ENCODE measurements at regions not wholly inside any gene's neighbourhood (a gene's known extent, or its start where the extent isn't known, plus 50 kb on each side); places are given as distances from the start of the nearest gene placed in this dataset.

DNA sequence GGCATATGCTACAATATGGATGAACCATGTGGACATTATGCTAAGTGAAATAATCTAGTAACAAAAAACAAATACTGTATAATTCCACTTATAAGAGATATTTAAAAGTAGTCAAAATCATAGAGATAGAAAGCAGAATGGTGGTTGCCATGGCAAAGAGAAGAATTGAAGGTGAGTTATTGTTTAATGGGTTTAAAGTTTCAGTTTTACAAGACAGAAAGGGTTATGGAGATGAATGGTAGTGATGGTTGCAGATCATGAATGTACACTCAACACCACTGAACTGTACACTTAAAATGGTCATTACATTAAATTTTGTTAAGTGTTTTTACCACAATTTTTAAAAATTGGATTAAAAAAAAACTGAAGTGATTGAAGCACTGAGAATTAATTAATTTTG is 298.2 kb upstream of the ZC3H15 start:
- DNase-seq = no peak

DNA sequence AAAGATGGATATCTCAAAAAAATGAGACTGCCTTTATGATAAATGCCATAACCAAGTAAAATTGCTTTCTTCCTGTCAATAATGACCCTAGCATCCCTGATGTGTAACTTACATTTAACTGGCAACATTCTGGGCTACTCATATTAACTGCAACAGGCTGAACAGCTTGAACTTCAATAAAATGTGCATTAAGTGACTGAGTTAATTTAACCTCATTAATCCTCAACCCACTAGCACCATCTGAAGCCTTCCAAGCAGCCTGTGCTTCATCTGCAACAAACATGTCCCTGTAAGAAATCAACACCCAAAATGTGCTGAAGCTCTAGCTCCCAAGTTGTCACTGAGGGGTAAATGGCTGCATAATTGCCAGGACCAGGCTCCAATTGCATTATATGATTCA is 296.2 kb upstream of the ZC3H15 start:
- DNase-seq = peak; percentile 3 to 36

DNA sequence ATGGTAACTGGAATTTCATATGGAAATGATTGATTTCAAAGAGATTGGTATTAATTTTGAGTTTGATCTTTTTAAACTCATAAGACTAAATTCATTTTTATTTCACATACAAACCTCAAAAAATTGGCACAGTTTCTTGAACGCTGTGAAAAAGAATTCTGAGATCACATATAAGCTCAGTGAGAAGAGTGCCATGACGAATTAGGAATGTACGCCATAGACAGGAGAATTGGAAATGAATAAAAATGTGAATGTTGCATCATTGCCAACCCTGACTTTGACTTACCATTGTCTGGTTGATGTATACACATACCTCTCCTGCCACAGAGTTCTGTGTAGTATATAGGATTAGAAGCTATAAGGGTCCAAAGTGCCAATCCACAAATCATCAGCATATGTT is 290.4 kb upstream of the ZC3H15 start:
- no peak for DNase-seq

DNA sequence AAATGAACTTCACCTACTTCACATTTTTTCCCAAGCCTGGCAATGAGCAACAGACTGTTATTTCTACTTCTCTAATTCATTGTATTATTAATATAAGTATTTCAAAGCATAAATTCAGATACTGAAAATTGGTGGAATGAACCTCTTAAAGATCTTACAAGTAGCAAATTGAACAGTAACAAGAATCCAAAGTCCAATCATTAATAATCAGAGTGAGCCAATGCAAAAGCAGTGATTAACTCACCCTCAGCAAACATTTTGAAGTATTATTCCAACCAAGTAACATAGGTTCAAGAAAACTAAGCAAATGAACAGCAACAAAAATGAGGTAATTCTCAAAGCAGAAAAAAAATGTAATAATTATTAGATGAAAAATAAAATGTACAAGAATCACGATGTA is 288.1 kb upstream of the ZC3H15 start:
- DNase-seq = no peak

DNA sequence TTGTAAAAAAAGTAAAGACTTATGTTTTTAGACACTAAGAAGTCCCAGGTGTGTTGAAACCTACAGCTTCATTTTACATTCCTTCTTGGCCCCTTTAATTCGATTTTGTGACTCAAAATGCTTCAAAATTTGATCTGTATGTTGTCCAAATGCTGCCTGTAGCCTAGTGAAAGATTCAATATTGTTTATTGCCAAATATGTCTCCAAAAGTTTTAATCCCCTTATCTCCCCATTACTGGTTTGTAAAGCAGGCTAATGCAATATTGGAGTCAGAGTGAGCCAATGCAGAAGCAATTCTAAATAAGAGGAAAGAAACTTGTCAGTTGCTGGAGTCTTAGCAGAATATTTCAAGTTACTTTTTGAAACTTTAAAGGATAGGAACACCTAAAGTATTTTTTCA is 287.0 kb upstream of the ZC3H15 start:
- DNase-seq = no peak

DNA sequence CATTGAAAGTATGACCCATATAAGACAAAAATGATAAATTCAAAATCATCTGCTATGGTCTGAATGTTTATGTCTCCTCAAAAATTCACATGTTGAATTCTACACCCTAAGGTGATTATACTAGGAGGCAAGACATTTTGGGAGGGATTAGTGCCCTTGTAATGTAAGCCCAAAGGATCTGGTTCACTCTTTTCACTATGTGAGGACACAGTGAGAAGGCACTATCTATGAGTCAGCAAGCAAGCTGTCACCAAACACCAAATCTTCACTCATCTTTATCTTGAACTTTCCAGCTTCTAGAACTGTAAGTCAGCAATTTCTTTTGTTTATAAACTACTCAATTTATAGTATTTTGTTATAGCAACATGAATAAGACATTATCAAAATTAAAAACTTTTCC is 284.7 kb upstream of the ZC3H15 start:
- peak in 1 of 2 experiments; percentile 1 for DNase-seq

DNA sequence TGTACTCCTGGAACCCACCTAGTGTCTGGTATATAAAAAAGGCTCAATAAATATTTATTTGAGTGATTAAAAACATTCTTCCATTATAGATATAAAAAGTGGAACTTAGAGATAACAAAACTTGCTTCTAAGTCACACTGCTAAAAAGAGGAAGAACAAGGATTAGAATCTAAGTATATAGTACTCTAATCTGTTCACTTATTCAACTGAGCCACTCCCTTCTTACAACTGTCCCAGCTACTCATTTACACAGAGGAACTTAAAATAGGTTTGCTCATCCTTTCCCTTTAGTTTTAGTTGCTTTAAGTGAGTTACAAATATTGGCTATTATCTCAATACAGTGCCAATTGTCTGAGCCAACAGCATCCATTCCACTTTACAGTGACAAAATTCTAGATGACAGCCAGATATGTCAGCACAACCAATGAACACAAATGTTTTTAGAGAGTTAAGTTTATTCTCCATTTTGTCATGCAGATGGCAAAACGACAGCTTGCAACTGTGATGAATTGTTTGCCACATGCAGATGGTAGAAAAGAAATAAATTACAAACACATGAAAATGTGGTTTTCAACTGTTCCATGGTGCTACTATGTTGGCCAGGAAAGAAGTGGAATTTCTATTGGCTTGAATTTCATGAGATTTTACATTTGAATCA is 280.7 kb upstream of the ZC3H15 start:
- DNase-seq = peak; percentile 17 to 41

DNA sequence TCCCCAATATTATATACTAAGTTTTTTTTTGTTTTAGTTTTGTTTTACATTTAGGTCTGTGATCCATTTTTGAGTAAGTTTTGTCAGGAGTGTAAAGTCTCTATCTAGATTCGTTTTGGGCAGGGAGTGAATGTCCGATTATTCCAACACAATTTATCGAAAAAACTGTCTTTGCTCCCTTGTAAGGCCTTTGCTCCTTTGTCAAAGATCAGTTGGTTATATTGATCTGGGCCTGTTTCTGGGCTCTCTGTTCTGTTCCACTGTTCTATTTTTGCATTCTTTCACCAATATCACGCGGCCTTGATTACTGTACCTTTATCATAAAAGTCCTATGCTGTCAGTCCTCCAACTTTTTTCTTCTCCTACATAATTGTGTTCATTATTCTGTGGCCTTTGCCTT is 276.5 kb upstream of the ZC3H15 start:
- no peak for DNase-seq

DNA sequence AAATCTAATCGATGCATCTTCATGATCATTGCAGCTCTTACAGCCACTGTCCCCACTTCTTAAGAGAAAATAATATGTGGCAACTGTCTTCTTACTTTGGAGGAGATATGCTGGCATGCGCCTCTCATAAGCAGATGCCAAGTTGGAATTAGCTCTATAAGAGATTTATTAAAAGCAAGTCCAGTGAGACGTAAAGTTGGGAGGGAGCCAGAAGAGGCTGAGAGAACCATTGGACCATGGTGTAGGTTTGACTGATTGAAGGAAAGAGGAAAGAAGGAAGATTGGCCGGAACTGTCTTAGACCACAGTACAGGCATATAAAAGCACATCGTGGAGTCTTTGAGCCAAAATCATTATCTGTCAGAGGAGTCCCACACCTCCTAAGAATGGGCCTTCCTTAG is 265.7 kb upstream of the ZC3H15 start:
- DNase-seq = peak; percentile 83 to 94

DNA sequence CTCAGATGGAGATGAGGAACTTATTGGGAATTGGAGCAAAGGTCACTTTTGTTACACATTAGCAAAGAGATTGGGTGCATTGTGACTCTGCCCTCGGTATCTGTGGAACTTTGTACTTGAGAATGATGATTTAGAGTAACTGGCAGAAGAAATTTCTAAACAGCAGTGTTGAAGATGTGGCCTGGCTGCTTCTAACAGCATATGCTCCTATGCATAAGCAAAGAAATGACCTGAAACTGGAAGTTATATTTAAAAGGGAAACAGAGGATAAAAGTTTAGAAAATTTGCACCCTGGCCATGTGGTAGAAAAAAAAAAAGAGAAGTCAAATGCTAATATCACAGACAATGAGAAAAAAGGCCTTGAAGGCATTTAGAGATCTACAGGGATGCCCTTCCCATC is 256.8 kb upstream of the ZC3H15 start:
- DNase-seq = no peak

DNA sequence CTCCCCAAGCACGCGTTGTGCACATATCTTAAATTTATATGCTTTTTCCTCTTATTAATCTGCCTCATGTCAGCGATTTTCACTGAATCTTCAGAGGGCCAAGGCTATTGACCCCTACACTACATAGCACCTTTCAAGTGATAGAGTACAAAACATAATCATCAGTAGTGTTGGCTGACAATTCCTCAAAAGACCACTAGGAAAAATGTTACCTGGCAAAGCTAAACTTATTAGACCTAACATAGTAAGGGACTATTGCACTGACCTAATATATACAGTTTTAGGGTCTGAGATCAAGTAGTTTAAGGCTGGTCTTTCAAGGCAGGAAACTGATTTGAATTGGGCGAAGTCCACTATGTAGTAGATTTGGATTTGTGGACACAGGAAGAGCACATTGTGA is 244.2 kb upstream of the ZC3H15 start:
- DNase-seq = no peak

DNA sequence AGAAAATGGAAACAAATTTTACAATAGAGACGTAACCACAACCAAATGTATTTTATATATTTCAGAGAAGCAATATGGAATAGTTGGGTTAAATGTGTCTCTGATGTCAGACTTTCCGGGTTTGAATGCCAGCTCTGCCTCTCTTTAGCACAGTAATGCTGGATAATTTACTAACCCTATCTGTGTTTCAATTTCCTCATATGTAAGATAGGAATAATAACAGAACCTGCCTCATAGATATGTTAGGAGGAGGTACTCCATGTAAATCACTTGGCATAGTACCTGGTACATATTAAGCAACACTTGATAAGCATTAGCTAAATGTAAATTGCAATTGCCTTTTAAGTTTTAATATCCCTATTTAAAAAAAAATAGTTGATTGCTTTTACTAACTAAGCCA is 231.3 kb upstream of the ZC3H15 start:
- no peak for DNase-seq

DNA sequence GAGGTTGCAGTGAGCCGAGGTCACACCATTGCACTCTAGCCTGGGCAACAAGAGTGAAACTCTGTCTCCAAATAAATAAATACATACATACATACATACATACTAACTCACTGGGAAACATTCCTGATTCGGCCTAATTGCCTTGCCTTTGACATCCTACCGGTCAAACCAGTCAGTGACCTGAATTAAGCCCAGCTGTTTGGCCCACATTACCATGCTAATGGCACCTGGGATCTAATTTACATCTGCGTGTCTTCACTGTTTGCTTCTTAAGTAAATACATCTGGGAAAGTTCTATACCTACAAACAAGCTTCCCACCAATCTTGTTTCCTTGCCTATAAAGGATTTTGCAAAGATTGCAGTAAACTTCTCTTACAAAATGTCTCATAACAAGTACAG is 230.2 kb upstream of the ZC3H15 start:
- DNase-seq = no peak

DNA sequence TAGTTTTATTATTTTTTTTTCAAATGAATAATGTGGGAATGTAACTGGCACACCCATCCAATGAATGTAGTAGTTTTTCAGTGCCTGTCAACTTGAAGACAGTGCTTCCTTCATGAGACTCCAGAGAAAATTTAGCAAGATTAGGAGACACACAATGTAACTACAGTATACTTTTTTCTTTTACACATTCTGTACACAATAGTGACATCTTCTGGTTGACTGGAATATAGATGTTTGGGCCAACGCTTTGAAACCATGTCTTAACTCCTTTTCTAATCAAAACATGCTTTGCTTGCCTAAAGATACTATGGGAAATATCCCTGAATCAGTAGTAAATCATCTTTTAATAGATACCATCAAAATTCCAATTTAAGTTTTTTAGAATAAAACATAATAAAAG is 229.5 kb upstream of the ZC3H15 start:
- DNase-seq = peak; percentile 34 to 68

DNA sequence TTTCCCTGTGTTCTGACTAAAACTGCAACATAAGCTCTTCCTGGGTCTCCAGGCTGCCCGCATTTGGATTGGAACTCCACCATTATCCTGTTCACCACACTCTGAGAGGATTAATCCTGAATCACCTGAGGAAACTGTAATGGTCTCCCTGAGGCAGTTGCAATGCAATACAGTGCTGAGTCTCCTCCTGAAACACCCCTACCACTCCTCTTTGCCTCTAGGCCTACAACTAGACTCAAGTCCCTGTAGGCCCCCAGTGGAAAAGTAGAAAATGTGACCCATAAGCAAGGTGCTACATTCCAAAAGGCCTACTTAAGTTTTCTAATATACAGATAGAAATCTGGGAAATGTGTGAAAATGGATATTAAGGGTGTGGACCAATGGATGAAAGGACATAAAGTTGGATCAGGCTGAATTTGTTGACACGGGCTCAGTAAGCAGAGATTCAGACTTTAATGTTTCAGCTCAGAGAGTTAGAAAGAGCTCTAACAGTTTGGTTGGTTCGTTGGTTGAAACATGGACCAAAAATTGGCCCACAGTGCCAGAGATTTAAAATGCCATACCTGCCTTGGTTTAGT is 222.3 kb upstream of the ZC3H15 start:
- no peak for DNase-seq

DNA sequence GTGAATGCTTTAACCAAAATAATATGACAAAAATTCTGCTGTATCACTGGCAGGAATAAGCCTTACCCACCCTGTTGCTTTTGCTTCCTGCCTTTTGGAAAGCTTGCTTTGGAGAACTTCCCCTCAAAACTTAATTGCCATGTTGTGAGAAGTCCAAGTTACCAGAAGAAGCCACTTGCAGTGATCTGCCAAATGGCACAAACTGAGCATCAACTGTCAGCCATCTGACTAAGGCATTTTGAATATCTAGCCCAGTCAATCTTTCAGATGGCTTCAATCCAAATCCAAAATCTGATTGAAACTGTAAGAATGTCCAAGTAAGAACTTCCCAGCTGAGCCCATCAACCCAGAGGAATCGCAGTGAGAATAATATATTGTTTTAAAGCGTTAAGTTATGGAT is 216.5 kb upstream of the ZC3H15 start:
- DNase-seq = peak; percentile 32 to 75

DNA sequence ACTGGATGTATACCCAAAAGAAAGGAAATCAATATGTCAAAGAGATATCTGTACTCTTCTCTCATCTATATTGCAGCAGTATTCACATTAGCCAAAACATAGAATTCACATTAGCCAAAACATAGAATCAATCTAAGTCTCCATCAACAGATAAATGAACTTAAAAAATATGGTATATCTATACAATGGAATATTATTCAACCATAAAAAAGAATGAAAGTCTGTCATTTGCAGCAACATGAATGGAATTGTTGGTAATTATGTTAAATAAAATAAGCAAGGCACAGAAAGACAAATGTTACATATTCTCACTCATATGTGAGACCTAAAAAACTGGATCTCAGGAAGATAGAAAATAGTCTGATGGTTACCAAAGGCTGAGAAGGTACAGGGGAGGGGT is 212.1 kb upstream of the ZC3H15 start:
- DNase-seq = no peak

DNA sequence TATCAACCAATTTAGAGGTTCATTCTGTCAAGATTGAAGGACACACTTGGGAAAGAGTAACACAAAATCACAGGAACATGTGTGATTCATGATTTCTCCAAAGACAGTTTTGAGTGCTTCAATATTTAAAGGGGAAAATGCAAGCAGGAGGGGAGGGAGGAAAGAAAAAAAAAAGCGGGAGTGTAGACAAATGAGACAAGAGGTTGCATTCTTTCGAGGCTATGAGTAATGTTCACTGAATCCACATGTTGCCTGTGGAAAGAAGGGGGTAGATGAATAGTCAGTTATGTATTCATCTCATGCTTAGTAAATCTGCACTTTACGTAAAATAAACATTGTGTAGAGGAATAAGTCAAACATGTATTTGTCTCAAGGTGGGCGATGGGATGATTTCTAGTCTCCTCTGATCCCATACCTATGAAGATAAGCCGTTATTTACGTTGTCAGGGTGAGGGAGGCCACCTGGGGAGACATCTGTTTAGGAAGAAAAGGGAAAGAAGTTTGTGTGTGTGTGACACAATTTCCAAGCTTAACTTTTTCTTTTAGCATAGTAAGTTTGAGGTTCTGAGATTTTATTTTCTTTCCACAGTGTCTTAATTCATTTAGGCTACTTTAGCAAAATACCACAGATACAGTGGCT is 211.0 kb upstream of the ZC3H15 start:
- DNase-seq = no peak

DNA sequence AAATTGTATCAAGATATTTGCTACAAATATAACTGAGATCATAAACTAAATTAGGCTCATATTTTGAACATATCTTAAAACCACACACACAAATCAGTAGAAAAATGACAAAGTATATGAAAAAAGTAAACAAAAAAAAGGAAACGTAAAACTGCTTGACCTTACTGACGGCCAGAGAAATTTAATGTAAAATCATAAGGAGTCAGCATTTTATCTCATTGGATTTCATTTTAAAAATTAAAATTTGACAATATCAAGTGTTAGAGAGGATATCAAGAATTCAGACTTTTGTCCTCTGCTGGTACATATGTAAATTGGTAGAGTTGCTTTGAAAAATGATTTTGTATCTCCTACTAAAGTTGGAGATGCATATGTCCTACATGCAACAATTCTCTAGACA is 209.2 kb upstream of the ZC3H15 start:
- DNase-seq = no peak

DNA sequence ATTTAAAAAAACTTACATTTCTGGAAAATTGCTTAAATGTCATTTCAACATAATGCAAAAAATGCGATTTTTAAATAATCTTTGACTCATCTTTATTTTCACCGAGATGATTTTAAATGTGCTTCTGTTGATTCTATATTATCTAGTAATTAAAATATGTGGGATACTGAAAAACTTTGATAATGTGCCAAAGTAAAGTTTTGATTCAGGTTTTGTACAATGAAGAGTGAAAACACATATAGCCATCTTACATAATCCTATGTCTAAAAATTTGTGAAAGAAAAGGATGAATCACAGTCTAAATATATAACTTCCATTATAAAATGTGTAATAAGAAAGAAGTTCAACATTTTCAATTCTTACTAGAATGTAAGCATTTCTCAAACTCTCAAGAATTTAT is 204.3 kb upstream of the ZC3H15 start:
- DNase-seq = no peak

DNA sequence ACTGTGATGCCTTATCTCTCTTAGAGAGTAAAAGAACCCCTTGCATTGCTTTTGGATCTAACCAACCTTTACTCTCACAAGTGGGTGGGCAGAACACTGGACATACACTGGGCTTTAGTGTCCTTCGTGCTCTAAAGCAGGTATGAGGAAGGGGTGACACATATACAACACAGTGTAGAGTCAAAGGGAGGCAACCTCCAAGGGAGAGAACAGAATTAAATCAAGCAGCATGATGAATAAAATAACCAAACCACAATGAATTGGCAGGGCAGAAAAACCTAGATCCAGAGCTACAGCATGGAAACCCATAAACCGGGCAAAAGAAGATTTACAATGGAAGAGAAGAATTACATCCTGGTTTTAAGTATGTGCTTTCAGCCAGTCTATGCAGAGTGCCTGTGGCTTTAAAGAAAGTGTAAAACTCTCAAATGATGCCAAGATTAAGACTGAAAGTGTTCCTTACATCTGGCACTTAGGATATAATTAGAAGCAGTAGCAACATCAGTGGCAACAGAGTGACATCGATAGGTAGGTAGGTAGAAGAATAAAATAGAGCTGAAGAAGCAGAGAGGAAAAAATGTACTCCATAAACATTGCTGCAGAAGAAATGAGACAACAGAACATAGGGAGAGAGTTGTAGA is 191.7 kb upstream of the ZC3H15 start:
- no peak for DNase-seq

DNA sequence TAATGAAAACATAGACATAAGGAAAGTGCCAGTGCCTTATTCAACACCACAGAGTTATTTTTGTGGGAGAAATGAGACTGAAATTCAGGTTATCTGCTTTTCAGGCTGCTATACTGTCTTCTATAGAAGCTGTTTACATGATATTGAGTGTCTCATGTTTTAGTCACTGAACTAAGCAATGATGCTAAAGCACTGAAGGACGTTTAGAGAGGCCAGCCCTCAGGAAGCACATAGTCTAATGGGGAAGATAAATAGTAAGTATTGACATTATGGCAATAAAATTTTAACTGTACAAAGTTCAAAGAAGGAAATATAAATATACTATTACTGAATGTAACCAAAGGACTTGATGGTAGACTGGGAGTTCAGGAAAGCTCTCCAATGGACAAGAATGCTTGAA is 186.4 kb upstream of the ZC3H15 start:
- no peak for DNase-seq

DNA sequence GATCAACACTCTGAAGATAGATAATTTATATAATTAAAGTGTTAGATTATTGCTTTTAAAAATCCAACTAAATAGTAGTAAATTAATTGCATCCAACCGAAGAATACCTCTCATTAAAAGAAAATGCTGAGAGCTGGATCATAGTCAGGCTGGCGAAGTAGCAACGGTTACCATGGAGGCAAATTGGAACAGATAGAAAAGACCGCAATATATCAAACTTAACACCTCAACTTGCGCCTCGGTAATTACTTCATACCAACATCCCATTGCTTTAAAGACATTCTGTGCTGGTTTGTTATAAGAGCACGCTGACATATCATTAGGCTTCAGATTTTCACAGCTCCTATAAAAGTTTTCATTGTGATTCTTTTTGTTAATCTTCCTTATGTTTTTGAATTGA is 183.8 kb upstream of the ZC3H15 start:
- no peak for DNase-seq

DNA sequence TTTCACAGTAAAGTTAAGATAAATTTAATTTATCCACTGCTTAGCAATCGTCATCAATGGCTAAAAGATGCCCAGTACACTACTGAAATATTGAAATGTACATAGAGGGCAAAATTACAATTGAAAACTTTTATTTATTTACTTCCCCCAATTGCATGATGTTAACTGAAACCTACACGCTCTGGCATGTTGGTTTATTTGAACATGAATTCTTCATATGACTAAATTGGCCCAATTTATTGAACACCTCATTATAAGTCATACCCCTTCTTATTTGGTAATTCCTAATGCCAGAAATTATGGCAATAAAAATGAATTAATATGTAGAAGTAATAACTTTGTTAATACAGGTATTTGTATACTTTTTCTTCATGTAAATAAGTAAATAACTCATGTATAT is 183.0 kb upstream of the ZC3H15 start:
- DNase-seq = no peak

All from NCI-H446 (cell line).